22Rv1 (cell line): ENCODE measurements at regions not wholly inside any gene's neighbourhood (a gene's known extent, or its start where the extent isn't known, plus 50 kb on each side); places are given as distances from the start of the nearest gene placed in this dataset.
A peak's percentile ranks its signal among the peaks of the same experiment; 100 is the strongest.

Source experiments
- H3K27ac ChIP-seq: fragments of 450-650 bp; 2 replicates; pipeline ENCODE4 v1.5.1; 2017
- ZFX ChIP-seq: fragments of 450-650 bp; IDR thresholded peaks from 2 replicates; pipeline ENCODE4 v1.6.1; 2017; ENCODE audit warnings: antibody characterized with exemption, borderline replicate concordance
- TF ChIP-seq, protein P1 (sequence below): fragments of 450-650 bp; IDR thresholded peaks from 2 replicates; pipeline ENCODE4 v1.5.1; 2017; ENCODE audit warnings: mild to moderate bottlenecking

DNA sequence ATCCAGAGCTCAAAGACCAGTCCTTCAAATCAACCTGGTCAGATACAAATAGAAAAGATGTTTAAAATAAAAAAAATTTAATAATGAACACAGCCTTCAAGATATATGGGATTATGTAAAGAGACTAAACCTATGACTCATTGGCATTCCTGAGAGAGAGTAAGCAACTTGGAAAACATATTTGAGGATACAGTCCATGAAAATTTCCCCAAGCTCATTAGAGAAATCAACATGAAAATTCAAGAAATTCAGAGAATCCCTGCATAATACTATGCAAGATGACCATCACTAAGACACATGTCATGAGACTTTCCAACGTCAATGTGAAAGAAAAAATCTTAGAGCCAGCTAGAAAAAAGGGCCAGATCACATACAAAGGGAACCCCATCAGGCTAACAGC lies 512.9 kb upstream of the PTGER4 start:
- H3K27ac ChIP-seq, result no peak overlapping the region
- TF ChIP-seq ZFX, result no peak
- TF ChIP-seq, protein P1, sequence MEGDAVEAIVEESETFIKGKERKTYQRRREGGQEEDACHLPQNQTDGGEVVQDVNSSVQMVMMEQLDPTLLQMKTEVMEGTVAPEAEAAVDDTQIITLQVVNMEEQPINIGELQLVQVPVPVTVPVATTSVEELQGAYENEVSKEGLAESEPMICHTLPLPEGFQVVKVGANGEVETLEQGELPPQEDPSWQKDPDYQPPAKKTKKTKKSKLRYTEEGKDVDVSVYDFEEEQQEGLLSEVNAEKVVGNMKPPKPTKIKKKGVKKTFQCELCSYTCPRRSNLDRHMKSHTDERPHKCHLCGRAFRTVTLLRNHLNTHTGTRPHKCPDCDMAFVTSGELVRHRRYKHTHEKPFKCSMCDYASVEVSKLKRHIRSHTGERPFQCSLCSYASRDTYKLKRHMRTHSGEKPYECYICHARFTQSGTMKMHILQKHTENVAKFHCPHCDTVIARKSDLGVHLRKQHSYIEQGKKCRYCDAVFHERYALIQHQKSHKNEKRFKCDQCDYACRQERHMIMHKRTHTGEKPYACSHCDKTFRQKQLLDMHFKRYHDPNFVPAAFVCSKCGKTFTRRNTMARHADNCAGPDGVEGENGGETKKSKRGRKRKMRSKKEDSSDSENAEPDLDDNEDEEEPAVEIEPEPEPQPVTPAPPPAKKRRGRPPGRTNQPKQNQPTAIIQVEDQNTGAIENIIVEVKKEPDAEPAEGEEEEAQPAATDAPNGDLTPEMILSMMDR, result no peak

DNA sequence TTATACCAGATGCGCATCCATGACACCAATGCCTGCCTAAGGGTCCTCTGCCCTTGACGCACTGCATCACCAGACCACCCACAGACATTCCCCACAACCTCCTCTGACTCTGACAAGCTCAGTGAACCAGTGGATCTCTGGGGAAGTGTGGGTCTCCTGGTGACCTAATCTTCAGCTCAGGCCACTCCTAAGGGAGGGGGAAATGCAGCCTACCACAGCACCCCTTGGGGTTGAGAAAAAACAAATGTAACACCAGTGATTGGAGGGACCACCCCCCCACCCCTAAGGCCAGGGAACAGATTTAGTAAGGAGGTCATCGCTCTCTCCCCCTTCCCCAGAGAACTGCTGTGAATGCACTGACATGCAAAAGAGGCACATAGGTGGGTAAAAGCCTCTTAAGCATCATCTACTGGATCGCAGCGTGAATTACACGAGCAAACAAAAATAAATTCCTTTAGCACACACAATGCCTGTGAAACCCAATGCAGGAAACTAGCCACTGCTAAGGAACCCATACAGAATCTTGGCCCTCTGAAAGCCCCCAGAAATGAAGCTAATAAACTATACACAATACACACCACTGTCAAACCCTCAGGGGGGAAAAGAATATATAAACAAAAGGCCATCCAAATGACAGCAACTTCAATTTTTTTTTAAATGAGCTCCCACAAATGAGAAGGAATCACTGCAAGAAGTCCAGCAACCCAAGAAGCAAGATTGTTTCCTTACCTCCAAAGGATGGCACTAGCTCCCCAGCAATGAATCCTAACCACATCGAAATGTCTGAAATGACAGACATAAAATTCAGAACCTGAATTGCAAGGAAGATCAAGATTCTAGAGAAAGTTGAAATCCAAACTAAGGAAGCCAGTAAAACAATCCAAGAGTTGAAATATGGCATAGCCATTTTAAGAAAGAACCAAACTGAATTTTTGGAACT lies 513.7 kb upstream of the PTGER4 start:
- H3K27ac ChIP-seq, result no peak overlapping the region

DNA sequence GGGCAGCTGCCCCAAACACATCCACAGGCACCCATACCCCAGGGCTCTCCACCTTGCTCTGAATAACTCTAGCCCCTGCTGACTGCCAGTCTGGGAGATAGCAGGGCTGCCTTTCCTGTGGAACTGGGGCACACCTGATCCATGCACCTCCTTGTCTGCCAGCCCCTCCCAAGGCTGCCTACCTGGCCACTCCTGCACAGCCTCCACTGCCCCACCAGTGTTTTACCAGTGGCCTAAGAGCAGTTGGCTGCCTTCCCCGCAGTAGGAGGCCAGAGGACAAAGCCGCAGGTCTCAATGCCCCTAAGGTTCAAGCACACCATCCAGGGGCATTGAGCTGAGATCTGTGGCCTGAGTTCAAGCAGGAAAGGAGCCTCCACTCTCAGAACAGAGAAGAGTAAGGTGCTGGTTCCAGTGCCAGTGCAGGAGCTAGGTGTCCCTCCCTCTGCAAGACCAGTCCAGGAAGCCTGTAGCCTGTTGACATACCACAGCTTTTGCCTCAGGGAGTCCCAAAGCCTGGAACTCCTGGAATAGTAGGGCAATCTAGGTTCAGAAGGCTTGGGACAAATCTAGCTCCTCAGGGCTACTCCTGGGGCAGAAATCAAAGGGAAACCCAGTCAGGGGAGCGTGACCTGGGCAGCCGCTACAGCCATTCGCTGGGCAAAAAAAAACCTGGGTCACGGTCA lies 514.5 kb upstream of the PTGER4 start:
- H3K27ac ChIP-seq, result no peak overlapping the region
- TF ChIP-seq, protein P1, result no peak
- no peak for TF ChIP-seq ZFX

More for the DNA sequence above, 513.7 kb upstream of the PTGER4 start:
- TF ChIP-seq ZFX, result no peak
- TF ChIP-seq, protein P1, result 0 out of 2 replicates have a peak, but pooled peaks have one; percentile 11

DNA sequence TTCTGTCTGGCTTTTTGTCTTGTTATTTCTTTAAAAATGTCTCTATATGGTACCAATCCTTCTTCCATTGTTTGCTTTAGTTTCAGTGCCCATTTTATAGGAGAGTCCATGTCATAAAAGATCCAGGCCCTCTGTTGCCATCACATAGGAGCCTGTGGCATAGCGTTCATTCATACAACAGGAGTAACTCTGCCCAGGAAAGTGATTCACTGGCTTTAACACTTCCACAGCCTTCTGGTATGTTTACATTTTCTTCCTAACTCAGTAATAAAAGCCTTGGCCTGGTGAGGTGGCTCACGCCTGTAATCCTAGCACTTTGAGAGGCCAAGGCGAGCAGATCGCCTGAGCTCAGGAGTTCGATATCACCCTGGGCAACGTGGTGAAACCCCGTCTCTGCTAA lies 519.3 kb upstream of the PTGER4 start:
- no peak overlapping the region for H3K27ac ChIP-seq
- TF ChIP-seq, protein P1, result no peak
- TF ChIP-seq ZFX, result no peak

DNA sequence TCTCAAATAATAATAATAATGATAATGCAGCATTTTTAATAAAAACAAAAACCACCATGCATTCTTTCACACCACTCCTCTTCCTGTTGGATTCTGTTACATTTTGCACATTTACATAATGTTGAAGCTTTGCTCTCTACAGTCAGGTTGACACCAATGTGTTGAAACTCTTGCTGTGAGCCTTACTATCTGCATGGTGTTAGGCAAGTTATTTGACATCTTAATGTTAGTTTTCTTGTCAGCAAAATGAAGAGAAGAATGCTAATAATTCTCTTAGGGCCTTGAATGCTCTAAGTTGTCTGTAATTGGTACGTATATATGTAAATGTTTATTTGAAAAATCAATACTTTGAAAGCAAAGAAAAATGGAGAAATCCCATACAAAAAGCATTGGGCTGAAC lies 525.5 kb upstream of the PTGER4 start:
- TF ChIP-seq, protein P1, result no peak
- TF ChIP-seq ZFX, result no peak
- no peak overlapping the region for H3K27ac ChIP-seq

DNA sequence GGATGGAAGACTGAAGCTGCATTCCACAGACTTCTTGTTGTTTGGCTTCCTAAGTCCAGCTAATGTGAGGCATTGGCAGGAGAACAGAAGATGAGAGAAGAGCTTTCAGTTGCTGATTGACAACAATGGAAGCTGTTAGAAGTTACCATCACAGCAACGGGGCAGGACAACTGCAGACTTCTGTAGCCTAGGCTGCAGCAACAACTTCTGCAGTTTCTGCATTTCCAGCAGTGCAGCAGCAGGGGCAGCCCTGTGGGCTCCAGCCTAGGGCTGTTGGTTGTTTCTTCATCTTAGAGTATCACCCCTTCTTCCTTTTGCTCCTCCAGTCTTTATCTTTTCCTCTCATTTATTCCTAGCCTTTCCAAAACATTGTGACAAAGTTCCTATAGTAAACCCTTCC lies 528.8 kb upstream of the PTGER4 start:
- no peak for TF ChIP-seq ZFX
- TF ChIP-seq, protein P1, result no peak
- no peak overlapping the region for H3K27ac ChIP-seq

DNA sequence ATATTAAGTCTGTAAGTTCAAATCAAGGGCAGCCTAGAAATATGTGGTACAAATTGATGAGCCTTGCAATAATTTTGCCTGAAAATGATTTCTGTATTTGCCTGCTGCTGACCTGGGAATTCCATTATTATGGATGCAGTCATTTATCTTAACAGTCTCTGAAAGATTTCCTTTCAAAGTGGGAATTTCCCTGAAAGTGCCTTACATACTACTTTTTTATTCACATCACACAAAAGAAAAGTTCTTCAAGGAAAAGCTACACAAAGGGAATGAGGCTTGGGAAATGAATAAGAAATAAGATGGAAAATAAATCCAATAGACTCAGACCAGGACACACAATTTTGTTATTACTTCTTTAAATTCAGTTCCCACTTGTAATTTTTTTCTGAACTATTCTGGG lies 537.8 kb upstream of the PTGER4 start:
- TF ChIP-seq ZFX, result no peak
- TF ChIP-seq, protein P1, result no peak
- H3K27ac ChIP-seq, result no peak overlapping the region
